ENCODE measurements at regions not wholly inside any gene's neighbourhood (a gene's known extent, or its start where the extent isn't known, plus 50 kb on each side); places are given as distances from the start of the nearest gene placed in this dataset.

GRCh38 chr6:156185113-156185512, 592.1 kb upstream of the ARID1B start:
- no peak for TF ChIP-seq GATA2 (IDR thresholded peaks at IDR 0.05; ENCODE audit: low read depth, low read length)
- no peak for TF ChIP-seq GATA3 (IDR thresholded peaks at IDR 0.05; ENCODE audit: low read depth, low read length)
